Stimulated activated naive CD4-positive, alpha-beta T cell (primary cell): ENCODE measurements at regions not wholly inside any gene's neighbourhood (a gene's known extent, or its start where the extent isn't known, plus 50 kb on each side); places are given as distances from the start of the nearest gene placed in this dataset.
"Not testable (repeated sequence)": the region's sequence is repeated elsewhere in the genome, so short reads cannot be mapped to it uniquely, and the experiment has no call there.

ENCODE experiments used
- DNase-seq, 6 experiments: peaks; one replicate each; lab custom pipeline; 2025; lab: John Stamatoyannopoulos, UW

- DNase-seq = no peak
Observed at GRCh38 chr10:118465300-118465874, 123.3 kb upstream of the FAM204A start.

DNA sequence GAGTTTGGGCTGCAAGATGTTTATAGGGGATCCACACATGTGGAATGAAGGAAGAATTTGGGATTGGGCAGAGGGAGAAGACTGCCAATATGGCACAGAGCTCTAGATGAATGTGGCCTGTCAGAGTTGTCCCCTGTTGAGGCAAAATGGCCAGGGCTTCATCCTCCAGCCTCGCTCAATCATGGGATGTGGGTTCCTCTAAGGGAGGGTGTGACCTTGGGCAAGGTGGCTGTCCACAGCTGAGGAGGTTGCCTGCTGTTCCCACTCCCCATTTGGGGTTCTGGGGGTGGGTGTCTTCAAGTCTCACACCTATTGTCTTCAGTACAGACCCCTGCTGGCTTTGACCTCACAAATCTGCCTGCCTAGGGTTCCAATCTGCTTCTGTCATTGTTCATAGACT lies 121.6 kb upstream of the FAM204A start:
- no peak for DNase-seq

- no peak for DNase-seq
Observed at GRCh38 chr10:118462401-118462800, 120.3 kb upstream of the FAM204A start.

DNA sequence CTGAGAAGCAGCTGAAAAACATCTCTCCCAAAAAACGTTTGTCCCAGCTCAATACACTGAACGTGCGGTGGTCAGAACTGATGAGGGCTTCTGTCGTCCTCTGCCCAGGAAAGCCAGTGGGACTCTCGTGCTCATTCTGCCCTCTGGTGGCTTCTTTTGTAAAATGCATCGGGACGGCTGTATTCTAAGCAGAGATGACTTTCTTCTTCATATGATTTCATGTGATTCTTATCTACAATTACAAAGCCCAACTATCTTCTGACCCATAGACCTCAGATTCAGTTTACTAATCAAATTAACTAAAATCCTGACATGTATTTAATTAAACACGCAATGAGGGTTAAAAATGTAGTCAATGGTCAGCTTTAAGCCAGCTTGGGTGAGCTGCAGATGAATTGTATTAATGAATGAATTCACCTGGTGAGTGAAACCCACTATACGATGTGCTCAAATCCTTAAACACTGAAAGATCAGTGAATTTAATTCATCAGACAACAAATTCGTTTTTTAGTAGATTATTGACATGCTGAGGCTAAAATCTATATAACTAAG lies 117.6 kb upstream of the FAM204A start:
- peak in 5 of 6 experiments; percentile 6 to 56 (median 11) for DNase-seq

DNA sequence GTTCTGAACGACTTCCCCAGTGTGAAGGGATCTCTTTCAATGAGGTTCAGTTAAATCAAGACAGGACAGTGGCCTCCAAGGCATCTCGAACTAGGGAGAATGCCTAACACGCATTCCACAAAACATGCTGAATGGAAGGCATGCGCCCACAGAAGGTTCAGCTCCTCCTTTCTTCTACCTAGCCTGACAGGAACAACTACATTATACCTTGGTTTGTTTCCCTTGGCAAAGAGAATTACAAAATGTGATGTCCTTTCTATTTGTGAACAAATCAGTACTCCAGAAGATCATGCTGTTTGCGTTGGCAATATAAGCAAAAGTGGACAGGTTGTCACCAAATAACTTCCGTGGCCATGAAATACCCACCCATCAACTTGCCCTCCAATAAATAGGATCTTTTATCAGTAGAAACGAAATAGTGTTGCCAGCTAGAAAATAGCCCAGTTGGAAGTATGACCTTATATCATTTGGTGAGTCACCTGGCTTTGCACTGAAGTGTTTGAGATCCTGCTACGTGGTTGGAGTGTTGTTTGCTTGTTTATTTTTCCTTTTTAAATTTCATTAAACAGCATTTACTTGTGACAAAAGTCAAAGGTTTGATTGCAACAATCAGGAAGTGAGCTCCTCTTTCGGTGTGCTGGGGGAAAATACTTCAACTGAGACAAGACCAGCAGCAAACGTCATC lies 117.0 kb upstream of the FAM204A start:
- DNase-seq = no peak

GRCh38 chr10:118457824-118458428 lies 115.8 kb upstream of the FAM204A start:
- no peak for DNase-seq

GRCh38 chr10:118455181-118455695 lies 113.1 kb upstream of the FAM204A start:
- DNase-seq = no peak

DNA sequence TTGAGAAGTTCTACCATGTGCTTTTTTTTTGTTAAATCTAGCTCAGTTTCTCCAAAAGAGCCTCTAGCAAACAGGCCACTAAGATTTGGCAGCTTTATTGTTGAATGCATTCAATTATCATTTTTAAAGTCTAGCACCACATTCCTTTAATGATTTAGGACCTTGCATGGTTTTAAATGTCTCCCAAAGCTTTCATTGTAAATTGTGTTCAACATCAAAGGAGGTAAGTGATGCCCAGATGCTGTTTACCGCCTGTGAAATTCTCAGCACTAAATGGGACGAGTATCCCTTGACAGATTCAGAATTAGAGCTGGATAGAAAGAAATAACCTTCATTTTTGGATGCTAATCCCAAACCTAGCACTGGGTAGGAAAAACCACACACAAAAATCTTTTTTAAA lies 112.1 kb upstream of the FAM204A start:
- no peak for DNase-seq

DNA sequence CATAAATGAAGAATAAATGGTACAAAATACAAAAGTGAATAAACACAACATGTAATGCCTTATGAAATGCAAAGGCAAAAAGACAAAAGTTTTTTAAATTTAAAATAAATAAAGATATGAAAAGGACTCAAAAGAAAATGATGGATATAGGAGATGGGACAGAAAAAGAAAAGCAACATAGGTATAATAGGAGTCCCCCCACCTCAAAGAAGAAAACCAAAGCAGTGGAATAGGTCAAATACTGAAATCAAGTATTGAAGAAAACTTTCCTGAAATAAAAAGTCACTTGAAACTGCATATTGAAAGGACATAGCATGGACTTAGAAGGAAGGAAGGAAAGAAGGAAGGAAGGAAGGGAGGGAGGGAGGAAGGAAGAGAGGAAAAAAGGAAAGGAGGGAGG lies 110.0 kb upstream of the FAM204A start:
- no peak for DNase-seq

DNA sequence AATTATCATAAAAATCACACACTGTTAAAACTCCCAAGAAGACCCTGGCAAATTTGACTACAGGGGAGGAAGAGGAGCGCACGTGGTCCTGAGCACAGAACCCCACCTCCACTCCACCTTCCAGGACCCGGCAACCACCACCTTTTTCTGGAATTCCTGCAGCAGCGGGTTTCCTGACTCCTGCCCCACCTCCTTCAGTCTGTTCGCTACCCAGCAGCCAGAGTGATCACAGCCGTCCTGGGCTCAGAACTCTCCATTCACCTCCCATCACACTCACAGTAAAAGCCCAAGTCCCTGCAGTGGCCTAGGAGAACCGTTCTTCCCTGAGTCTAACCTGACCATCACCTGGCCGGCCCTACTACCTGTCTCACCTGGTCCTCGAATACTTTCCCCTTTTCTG lies 107.4 kb upstream of the FAM204A start:
- DNase-seq = no peak

- no peak for DNase-seq
Observed at GRCh38 chr10:118448744-118449143, 106.6 kb upstream of the FAM204A start.

DNA sequence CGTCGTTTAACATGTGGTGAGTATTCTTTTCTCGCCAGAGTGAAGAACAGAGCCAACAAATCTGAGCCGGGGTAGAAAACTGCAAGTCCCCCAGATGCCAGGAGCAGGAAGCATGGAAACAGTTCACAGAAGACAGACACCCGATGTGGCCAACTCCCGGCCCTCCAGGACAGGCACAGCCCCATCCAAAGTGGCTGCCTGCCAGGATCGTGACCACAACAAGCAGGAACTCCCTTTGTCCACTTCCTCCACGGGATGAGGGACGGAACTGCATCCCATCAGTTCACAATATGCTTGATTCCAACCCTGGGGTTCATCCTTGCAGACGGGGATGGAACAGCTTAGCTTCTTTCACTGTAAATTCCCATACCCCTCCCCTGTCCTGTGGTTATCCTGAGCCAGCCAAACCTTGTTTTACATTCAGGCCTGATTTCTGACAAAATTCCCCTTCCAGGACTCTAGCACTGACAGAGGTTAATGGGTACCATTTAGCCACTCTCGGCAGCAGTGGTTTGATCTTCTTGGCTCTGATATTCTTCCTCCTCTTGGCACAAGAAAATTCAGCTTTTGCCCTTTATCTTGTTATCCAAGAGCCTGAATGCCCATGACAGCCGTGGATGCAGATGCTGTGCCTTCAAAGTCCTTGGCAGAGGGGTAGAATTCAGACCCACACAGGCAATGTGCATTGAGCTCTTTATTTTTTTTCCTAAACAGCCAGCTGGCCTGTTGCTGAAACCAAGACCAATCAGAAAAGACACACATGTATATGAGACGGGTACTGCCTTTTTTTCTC lies 105.5 kb upstream of the FAM204A start:
- DNase-seq = no peak

- DNase-seq = no peak
Observed at GRCh38 chr10:118445535-118445934, 103.4 kb upstream of the FAM204A start.

- DNase-seq = no peak
Observed at GRCh38 chr10:118444069-118444468, 101.9 kb upstream of the FAM204A start.

GRCh38 chr10:118442032-118442431 lies 99.9 kb upstream of the FAM204A start:
- DNase-seq = no peak

DNA sequence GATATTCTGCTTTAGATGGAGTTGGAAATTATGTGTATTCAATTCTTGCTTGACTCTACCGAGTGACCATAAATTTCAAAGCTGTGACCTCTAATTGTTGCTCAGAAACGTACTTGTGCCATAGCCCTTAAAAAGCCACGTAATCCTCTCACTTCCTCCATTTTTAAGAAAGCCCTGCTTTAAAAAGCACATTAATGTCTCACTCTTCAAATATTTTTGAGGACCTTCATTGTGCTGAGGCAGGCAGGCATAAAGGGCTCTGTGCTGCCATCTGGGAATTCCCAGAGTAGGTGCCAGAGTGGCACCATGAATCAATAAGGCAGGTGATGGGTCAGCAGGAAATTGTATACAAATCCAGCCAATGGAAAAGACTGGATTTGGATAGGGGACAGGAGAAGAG lies 97.7 kb upstream of the FAM204A start:
- DNase-seq = no peak

DNA sequence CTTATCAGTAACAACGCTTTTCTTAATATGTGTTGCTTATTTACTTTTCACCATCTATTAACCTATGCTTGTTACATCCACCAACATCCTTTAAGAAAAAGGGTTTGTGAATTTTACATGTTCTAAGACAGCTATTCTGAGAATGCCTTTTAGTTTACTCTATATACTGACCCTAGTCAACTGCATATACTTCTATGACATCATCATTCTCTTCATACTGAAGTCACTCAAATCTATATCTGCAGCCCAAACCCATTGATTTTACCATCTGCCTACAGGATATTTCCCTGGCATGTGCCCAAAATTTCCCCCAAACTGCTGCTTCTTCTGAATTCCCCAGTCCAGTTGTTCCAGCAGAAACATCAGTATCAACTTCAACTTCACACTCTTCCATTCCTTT lies 94.6 kb upstream of the FAM204A start:
- DNase-seq = no peak

GRCh38 chr10:118430190-118430589 lies 88.1 kb upstream of the FAM204A start:
- DNase-seq = no peak

- peak; percentile 12 to 40 (median 26) for DNase-seq
Observed at GRCh38 chr10:118423800-118424442, 81.8 kb upstream of the FAM204A start.

- no peak for DNase-seq
Observed at GRCh38 chr10:118422241-118422640, 80.1 kb upstream of the FAM204A start.

DNA sequence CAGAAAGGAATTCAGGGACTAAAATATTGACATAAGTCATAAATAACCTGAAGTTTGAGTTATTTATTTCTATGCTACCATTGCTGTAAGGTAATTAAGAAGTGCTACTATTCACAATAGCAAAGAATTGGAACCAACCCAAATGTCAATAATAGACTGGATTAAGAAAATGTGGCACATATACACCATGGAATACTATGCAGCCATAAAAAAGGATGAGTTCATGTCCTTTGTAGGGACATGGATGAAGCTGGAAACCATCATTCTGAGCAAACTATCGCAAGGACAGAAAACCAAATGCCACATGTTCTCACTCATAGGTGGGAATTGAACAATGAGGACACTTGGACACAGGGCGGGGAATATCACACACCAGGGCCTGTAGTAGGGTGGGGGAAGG lies 77.9 kb upstream of the FAM204A start:
- not testable (repeated sequence) for DNase-seq

GRCh38 chr10:118412932-118413331 lies 70.8 kb upstream of the FAM204A start:
- no peak for DNase-seq
